ENCODE measurements at regions not wholly inside any gene's neighbourhood (a gene's known extent, or its start where the extent isn't known, plus 50 kb on each side); places are given as distances from the start of the nearest gene placed in this dataset.

DNA sequence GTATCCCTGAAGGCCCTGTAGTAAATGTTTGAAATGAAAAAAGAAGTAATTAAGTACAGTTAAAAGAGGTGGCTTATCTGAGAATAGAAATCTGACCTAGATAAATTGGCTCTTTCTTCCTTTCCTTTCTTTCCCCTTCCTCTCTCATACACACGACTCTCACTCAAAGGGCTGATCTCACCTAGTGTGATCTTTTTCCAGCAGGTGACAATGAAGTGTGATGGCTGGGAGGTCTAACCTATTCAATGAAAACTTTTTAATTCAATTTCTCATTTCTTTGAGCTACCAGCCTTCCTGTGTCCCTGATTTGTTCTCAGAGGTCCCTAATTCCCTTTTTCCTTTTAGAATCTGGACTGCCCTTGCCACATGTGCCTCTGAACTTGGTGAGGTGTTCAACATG lies 118.0 kb upstream of the RIMS1 start:
- TF ChIP-seq, protein P1, sequence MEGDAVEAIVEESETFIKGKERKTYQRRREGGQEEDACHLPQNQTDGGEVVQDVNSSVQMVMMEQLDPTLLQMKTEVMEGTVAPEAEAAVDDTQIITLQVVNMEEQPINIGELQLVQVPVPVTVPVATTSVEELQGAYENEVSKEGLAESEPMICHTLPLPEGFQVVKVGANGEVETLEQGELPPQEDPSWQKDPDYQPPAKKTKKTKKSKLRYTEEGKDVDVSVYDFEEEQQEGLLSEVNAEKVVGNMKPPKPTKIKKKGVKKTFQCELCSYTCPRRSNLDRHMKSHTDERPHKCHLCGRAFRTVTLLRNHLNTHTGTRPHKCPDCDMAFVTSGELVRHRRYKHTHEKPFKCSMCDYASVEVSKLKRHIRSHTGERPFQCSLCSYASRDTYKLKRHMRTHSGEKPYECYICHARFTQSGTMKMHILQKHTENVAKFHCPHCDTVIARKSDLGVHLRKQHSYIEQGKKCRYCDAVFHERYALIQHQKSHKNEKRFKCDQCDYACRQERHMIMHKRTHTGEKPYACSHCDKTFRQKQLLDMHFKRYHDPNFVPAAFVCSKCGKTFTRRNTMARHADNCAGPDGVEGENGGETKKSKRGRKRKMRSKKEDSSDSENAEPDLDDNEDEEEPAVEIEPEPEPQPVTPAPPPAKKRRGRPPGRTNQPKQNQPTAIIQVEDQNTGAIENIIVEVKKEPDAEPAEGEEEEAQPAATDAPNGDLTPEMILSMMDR (IDR thresholded peaks at IDR 0.05; ENCODE audit: low read length), result no peak
- TF ChIP-seq EZH2phosphoT487 (IDR thresholded peaks at IDR 0.05; ENCODE audit: low read length), result no peak

Measured in MM.1S (cell line).